DND-41 (cell line): ENCODE measurements at regions not wholly inside any gene's neighbourhood (a gene's known extent, or its start where the extent isn't known, plus 50 kb on each side); places are given as distances from the start of the nearest gene placed in this dataset.

Source experiments
- ATAC-seq: fragments of 200-7000 bp; cut with Tn5 transposase; 3 replicates; pipeline ENCODE4 v1.9.1; 2021; ENCODE audit warnings: low read depth; ENCODE audit not compliant: insufficient read depth
- DNase-seq: peaks from one replicate; pipeline ENCODE4 v3.0.0-alpha.2; 2020
- H2AFZ ChIP-seq: 2 replicates; pipeline ENCODE4 v1.6.0; 2012; ENCODE audit warnings: low read depth, low read length
- H3K27ac ChIP-seq: 2 replicates; pipeline ENCODE4 v1.5.1; 2012; ENCODE audit warnings: low read length, inconsistent platforms
- H3K27me3 ChIP-seq: fragments of 200-600 bp; sonication (generic); 2 replicates; pipeline ENCODE4 v1.6.0; 2012; ENCODE audit warnings: low read length, mild to moderate bottlenecking, inconsistent platforms; ENCODE audit not compliant: insufficient read depth, poor library complexity
- H3K36me3 ChIP-seq: 2 replicates; pipeline ENCODE4 v1.5.1; 2012; ENCODE audit warnings: low read length, inconsistent platforms; ENCODE audit not compliant: insufficient read depth
- H3K4me1 ChIP-seq: 2 replicates; pipeline ENCODE4 v1.5.1; 2012; ENCODE audit warnings: mild to moderate bottlenecking, low read length; ENCODE audit not compliant: insufficient read depth
- H3K4me2 ChIP-seq: 2 replicates; pipeline ENCODE4 v1.6.0; 2012; ENCODE audit warnings: mild to moderate bottlenecking, moderate library complexity, low read length, inconsistent platforms; ENCODE audit not compliant: insufficient read depth
- H3K4me3 ChIP-seq, 2 experiments: fragments of 200-600 bp in 1 of 2; shearing (Covaris generic) in 1 of 2; 2 replicates each; pipeline ENCODE4 v1.5.1; 2012 to 2016; ENCODE audit warnings: inconsistent platforms in 2 of 2, low read length in 2 of 2, mild to moderate bottlenecking in 2 of 2, low read depth in 1 of 2, moderate library complexity in 1 of 2
- H3K79me2 ChIP-seq: 2 replicates; pipeline ENCODE4 v1.6.0; 2012; ENCODE audit warnings: low read length, inconsistent platforms; ENCODE audit not compliant: insufficient read depth
- H3K9ac ChIP-seq: 2 replicates; pipeline ENCODE4 v1.6.0; 2012; ENCODE audit warnings: low read depth, mild to moderate bottlenecking, inconsistent platforms, low read length, moderate library complexity
- H3K9me3 ChIP-seq: 2 replicates; pipeline ENCODE4 v1.5.1; 2012; ENCODE audit warnings: low read length, moderate library complexity, mild to moderate bottlenecking, inconsistent platforms; ENCODE audit not compliant: insufficient read depth, severe bottlenecking
- H4K20me1 ChIP-seq: 2 replicates; pipeline ENCODE4 v1.6.0; 2012; ENCODE audit warnings: low read length; ENCODE audit not compliant: insufficient read depth
- EZH2 ChIP-seq: IDR thresholded peaks from 3 replicates; pipeline ENCODE4 v1.6.1; 2012; ENCODE audit warnings: borderline replicate concordance, low read depth, mild to moderate bottlenecking, moderate library complexity, low read length, inconsistent platforms; ENCODE audit not compliant: severe bottlenecking
- TF ChIP-seq, protein P1 (sequence below): IDR thresholded peaks from 2 replicates; pipeline ENCODE4 v1.5.1; 2012; ENCODE audit warnings: borderline replicate concordance, low read length, moderate library complexity, mild to moderate bottlenecking; ENCODE audit not compliant: poor library complexity, severe bottlenecking; ENCODE audit errors: extremely low read depth

DNA sequence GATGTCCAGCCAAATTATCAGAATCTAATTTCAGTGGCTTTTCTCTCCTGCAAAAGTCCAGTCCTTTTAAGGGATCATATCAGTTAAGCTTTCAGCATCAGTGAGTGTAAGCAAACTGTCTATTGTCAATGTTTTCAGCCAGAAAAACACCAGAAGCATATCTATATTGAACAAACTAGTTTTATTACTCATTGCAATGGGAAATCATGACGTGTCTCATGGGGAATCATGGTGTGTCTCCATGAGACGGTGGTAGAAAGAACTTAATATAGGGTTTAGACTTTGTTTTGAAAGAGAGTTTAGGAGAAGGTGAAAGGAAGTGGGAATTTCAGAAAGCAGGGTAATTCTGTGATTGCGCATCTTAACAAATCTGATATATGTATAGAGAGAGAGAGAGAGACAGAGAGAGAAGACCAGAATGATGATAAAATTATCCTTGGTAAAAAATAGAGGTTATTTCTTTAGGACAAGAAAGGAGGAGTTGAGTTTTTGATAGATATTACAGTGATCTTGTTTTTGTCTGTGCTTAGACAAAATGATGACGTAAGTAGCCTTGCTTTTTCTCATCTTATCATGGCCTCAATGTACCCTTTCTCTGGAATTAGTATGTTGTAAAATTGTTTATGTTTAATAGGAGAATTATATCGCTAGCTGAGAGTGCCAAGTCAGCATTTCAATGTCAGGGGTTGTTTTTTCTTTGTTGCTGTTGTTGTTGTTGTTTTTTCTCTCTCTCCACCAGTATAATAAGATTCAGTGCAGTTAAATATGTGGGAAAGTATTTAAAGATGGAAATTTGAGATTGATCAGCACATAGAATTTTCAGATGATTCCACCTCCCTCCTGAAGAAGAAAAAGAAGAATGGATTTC is 129.9 kb upstream of the OSTN start:
- H4K20me1 ChIP-seq: no peaks in the 10 kb centered on the region
- H3K4me2 ChIP-seq: no peak overlapping the region
- TF ChIP-seq, protein P1, sequence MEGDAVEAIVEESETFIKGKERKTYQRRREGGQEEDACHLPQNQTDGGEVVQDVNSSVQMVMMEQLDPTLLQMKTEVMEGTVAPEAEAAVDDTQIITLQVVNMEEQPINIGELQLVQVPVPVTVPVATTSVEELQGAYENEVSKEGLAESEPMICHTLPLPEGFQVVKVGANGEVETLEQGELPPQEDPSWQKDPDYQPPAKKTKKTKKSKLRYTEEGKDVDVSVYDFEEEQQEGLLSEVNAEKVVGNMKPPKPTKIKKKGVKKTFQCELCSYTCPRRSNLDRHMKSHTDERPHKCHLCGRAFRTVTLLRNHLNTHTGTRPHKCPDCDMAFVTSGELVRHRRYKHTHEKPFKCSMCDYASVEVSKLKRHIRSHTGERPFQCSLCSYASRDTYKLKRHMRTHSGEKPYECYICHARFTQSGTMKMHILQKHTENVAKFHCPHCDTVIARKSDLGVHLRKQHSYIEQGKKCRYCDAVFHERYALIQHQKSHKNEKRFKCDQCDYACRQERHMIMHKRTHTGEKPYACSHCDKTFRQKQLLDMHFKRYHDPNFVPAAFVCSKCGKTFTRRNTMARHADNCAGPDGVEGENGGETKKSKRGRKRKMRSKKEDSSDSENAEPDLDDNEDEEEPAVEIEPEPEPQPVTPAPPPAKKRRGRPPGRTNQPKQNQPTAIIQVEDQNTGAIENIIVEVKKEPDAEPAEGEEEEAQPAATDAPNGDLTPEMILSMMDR: no peak
- TF ChIP-seq EZH2: no peak
- ATAC-seq (no peak), DNase-seq (no peak)
- H3K4me1 ChIP-seq: no peaks in the 10 kb centered on the region
- no peaks in the 10 kb centered on the region for H3K36me3 ChIP-seq
- H3K27ac ChIP-seq: no peak overlapping the region
- H3K27me3 ChIP-seq: no peaks in the 10 kb centered on the region
- H2AFZ ChIP-seq: no peak overlapping the region
- H3K9me3 ChIP-seq: no peaks in the 10 kb centered on the region
- H3K4me3 ChIP-seq: no peak overlapping the region
- no peaks in the 10 kb centered on the region for H3K79me2 ChIP-seq
- no peak overlapping the region for H3K9ac ChIP-seq

DNA sequence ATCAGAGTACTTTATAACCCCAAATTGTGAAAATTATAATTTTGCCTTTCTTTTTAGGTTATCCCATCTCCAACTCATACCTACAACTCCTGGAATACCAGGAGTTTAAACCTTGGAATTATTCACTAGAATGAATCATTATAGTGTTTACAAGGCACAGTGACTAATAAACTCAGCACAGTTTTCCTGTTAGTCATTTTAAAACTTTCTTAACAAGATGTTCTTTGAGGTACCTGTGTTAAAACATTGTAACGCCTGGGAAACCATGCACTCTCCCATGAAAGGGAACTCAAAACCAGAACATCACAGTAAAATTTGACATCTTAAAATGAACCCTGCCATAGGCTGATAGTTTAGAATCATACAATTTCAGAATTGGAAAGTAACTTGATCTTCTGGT is 132.4 kb upstream of the OSTN start:
- H3K4me2 ChIP-seq: no peak overlapping the region
- no peaks in the 10 kb centered on the region for H3K27me3 ChIP-seq
- TF ChIP-seq, protein P1: no peak
- TF ChIP-seq EZH2: no peak
- H3K9me3 ChIP-seq: no peaks in the 10 kb centered on the region
- no peaks in the 10 kb centered on the region for H3K36me3 ChIP-seq
- H4K20me1 ChIP-seq: no peaks in the 10 kb centered on the region
- no peaks in the 10 kb centered on the region for H3K79me2 ChIP-seq
- H3K9ac ChIP-seq: no peak overlapping the region
- H3K27ac ChIP-seq: no peak overlapping the region
- H2AFZ ChIP-seq: no peak overlapping the region
- DNase-seq (no peak), ATAC-seq (no peak)
- H3K4me1 ChIP-seq: no peaks in the 10 kb centered on the region
- H3K4me3 ChIP-seq: no peak overlapping the region

DNA sequence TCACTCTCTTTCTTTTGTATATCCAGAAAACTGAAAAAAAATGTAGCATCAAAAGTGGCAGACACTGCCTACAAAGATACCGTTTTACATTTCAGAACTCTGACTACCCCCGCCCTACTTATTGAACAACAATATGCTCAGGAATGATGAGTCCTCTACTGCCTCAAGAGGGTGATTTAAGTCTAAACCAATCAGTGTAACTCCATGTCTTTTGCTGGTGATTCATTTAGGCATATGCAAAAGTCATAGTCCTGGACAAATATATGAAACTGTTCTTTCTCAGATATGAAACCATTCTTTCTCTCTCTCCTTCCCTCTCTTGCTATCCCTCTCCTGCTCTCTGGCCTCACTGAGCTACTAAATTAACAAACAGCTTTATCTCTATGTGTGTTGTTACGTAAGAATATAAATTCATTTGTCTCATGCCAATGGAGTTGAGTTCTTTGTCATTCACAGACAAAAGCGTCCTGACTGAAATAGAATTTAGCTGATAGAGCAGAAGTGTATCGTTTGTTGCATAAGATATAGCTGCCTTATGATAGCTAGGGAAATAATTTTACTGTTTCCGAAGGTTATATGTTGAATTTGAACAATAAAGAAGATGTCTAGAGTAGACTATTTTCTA is 133.7 kb upstream of the OSTN start:
- TF ChIP-seq EZH2: no peak
- TF ChIP-seq, protein P1: no peak
- no peak overlapping the region for H3K4me3 ChIP-seq
- ATAC-seq (no peak), DNase-seq (no peak)
- no peaks in the 10 kb centered on the region for H4K20me1 ChIP-seq
- no peak overlapping the region for H3K4me2 ChIP-seq
- H2AFZ ChIP-seq: no peak overlapping the region
- no peaks in the 10 kb centered on the region for H3K79me2 ChIP-seq
- no peaks in the 10 kb centered on the region for H3K27me3 ChIP-seq
- H3K9me3 ChIP-seq: no peaks in the 10 kb centered on the region
- no peaks in the 10 kb centered on the region for H3K4me1 ChIP-seq
- H3K9ac ChIP-seq: no peak overlapping the region
- no peak overlapping the region for H3K27ac ChIP-seq
- no peaks in the 10 kb centered on the region for H3K36me3 ChIP-seq
